Pancreas (tissue), 10 donors: ENCODE measurements at regions not wholly inside any gene's neighbourhood (a gene's known extent, or its start where the extent isn't known, plus 50 kb on each side); places are given as distances from the start of the nearest gene placed in this dataset.
A peak's percentile ranks its signal among the peaks of the same experiment; 100 is the strongest.
"Not testable (repeated sequence)": the region's sequence is repeated elsewhere in the genome, so short reads cannot be mapped to it uniquely, and the experiment has no call there.

Experiments used
- ATAC-seq, 4 donors: fragments of 200-7000 bp; cut with Tn5 transposase; one replicate each; pipeline versions ENCODE4 v1.8.0 to v1.9.1; 2020; ENCODE audit warnings: mild to moderate bottlenecking in 4 of 4, moderate library complexity in 4 of 4
- DNase-seq, 6 donors: peaks; one replicate each; pipeline ENCODE4 v3.0.0-alpha.2; 2020
- FAIRE-seq: peaks from 2 replicates; lab custom pipeline; 2012; peaks lifted over from hg19 to GRCh38; lab: Jason Lieb, UNC
- H3K27ac ChIP-seq, 4 donors: fragments of 200-600 bp; sonication (generic); 1 replicate in 3 of 4; 2 replicates in 1 of 4; pipeline versions ENCODE4 v1.5.0 to v1.8.0; 2020
- H3K27me3 ChIP-seq, 4 donors: fragments of 200-600 bp; one replicate each; pipeline ENCODE4 v1.8.0; 2021
- H3K36me3 ChIP-seq, 3 donors: fragments of 200-600 bp; sonication (generic) in 1 of 3; one replicate each; pipeline versions ENCODE4 v1.5.0 to v1.8.0; 2020 to 2021
- H3K4me1 ChIP-seq, 3 donors: fragments of 200-600 bp; one replicate each; pipeline ENCODE4 v1.8.0; 2021
- H3K4me3 ChIP-seq, 4 donors: fragments of 200-600 bp; sonication (generic) in 2 of 4; one replicate each; pipeline versions ENCODE4 v1.5.0 to v1.8.0; 2020 to 2021
- H3K9me3 ChIP-seq, 4 donors: fragments of 200-600 bp; one replicate each; pipeline ENCODE4 v1.8.0; 2021
- CTCF ChIP-seq, 4 donors: fragments of 200-600 bp; sonication (generic) in 3 of 4; IDR thresholded peaks; one replicate each; pipeline versions ENCODE4 v1.5.0 to v1.8.0; 2021; ENCODE audit warnings: antibody characterized with exemption in 4 of 4
- WGBS, 2 donors: extraction: QIAGEN DNeasy Blood & Tissue Kit; methylation state at CpG; one replicate each; pipeline ENCODE4 v1.1.7; 2013; 5-methylcytosine and 5-hydroxymethylcytosine counted together
- intact Hi-C, 3 donors: fragments of 100-400 bp; cut with DNase I; formaldehyde crosslinking; loops; one replicate each; pipeline versions ENCODE4 v1.11.1 to v1.14.2; 2022
- donor health status: healthy with polysubstance abuse.
- donor health status: DM: no; HTN: no; CAD: no; lungs with moderate emphysema.
- donor health status: DM: no; HTN: no; CAD: no.
- donor health status: control.
- donor health status: control.
- donor health status: Bipolar disorder and iron deficiency.
- donor health status: DM: yes; HTN: yes; CAD: no.
- donor health status: DM: no; HTN: no; CAD: no.
- donor health status: DM: no; HTN: no; CAD: no.
- donor health status: DM: yes; HTN: yes; CAD: no.

- no peaks in the 10 kb centered on the region for H3K36me3 ChIP-seq
- no peak overlapping the region for H3K4me3 ChIP-seq
- 55 to 66% methylated on average over 5 of the region's 5 CpGs for WGBS, 2 donors
- TF ChIP-seq CTCF (IDR thresholded peaks at IDR 0.05): no peak
- no peaks in the 10 kb centered on the region for H3K27me3 ChIP-seq
- no peak for FAIRE-seq
- no peak for DNase-seq
- ATAC-seq: no peak
- no peaks in the 10 kb centered on the region for H3K4me1 ChIP-seq
- H3K9me3 ChIP-seq: no peaks in the 10 kb centered on the region
- no peak overlapping the region for H3K27ac ChIP-seq
- intact Hi-C loops: no loop called here
Measured at GRCh38 chr6:58198301-58198700, 880.9 kb downstream of the PRIM2 start.

GRCh38 chr6:58237124-58237523 is 919.7 kb downstream of the PRIM2 start:
- FAIRE-seq: not testable (repeated sequence)
- 76 to 80% methylated on average over 1 of the region's 1 CpG for WGBS, 2 donors

GRCh38 chr6:58238421-58238820 is 921.0 kb downstream of the PRIM2 start:
- not testable (repeated sequence) for H3K36me3 ChIP-seq, H3K27ac ChIP-seq, H3K4me3 ChIP-seq, DNase-seq, ATAC-seq, H3K9me3 ChIP-seq, H3K27me3 ChIP-seq, H3K4me1 ChIP-seq, FAIRE-seq
- intact Hi-C loops: loop anchor here in 1 of 3 donors (5.0 kb wide), 1 partner anchor 34 kb away; no protein-coding TSS in a partner anchor

More at GRCh38 chr6:58237124-58237523, 919.7 kb downstream of the PRIM2 start:
- intact Hi-C loops: loop anchor here in 1 of 3 donors (5.0 kb wide), 1 partner anchor 35 kb away; no protein-coding TSS in a partner anchor
- H3K27me3 ChIP-seq, DNase-seq, H3K4me3 ChIP-seq, H3K36me3 ChIP-seq, H3K9me3 ChIP-seq, ATAC-seq, H3K4me1 ChIP-seq, H3K27ac ChIP-seq: not testable (repeated sequence)

- H3K36me3 ChIP-seq, H3K4me3 ChIP-seq, H3K9me3 ChIP-seq, H3K27me3 ChIP-seq, ATAC-seq, FAIRE-seq, intact Hi-C loops, H3K27ac ChIP-seq, H3K4me1 ChIP-seq: not testable (repeated sequence)
- DNase-seq: peak in 3 of 6 donors; percentile 12 to 43 (median 39)
- 78 to 92% methylated on average over 19 to 23 of the region's 23 CpGs for WGBS, 2 donors
Measured at GRCh38 chr6:58257625-58258024, 940.2 kb downstream of the PRIM2 start.

GRCh38 chr6:58290177-58290576 is 972.7 kb downstream of the PRIM2 start:
- ATAC-seq: no peak
- no peak for DNase-seq
- H3K27me3 ChIP-seq: no peaks in the 10 kb centered on the region
- no peaks in the 10 kb centered on the region for H3K9me3 ChIP-seq
- intact Hi-C loops: no loop called here
- H3K36me3 ChIP-seq: no peaks in the 10 kb centered on the region
- no peak overlapping the region for H3K4me3 ChIP-seq
- no peaks in the 10 kb centered on the region for H3K4me1 ChIP-seq
- TF ChIP-seq CTCF (IDR thresholded peaks at IDR 0.05): no peak
- H3K27ac ChIP-seq: no peak overlapping the region
- no peak for FAIRE-seq

GRCh38 chr6:58291319-58291718 is 973.9 kb downstream of the PRIM2 start:
- H3K36me3 ChIP-seq, H3K9me3 ChIP-seq, DNase-seq, H3K27ac ChIP-seq, H3K4me1 ChIP-seq, FAIRE-seq, ATAC-seq, H3K4me3 ChIP-seq, H3K27me3 ChIP-seq, intact Hi-C loops: not testable (repeated sequence)
- WGBS, 2 donors: 29 to 37% methylated on average over 1 of the region's 1 CpG

- H3K27ac ChIP-seq, H3K4me3 ChIP-seq, H3K36me3 ChIP-seq, ATAC-seq, H3K9me3 ChIP-seq, FAIRE-seq, H3K4me1 ChIP-seq, DNase-seq, H3K27me3 ChIP-seq, intact Hi-C loops: not testable (repeated sequence)
Measured at GRCh38 chr6:58307901-58308300, 990.5 kb downstream of the PRIM2 start.

GRCh38 chr6:58332108-58332507 is 1014.7 kb downstream of the PRIM2 start:
- H3K27ac ChIP-seq, H3K27me3 ChIP-seq, H3K4me3 ChIP-seq, intact Hi-C loops, ATAC-seq, H3K4me1 ChIP-seq, DNase-seq, H3K9me3 ChIP-seq, FAIRE-seq, H3K36me3 ChIP-seq: not testable (repeated sequence)

GRCh38 chr6:58342287-58342686 is 1024.9 kb downstream of the PRIM2 start:
- ATAC-seq, H3K27me3 ChIP-seq, H3K36me3 ChIP-seq, H3K27ac ChIP-seq, FAIRE-seq, H3K4me3 ChIP-seq, H3K9me3 ChIP-seq, H3K4me1 ChIP-seq, intact Hi-C loops: not testable (repeated sequence)
- peak in 2 of 6 donors; percentile 25 to 27 for DNase-seq
- WGBS, 2 donors: 60 to 73% methylated on average over 5 of the region's 5 CpGs

GRCh38 chr6:58347534-58347933 is 1030.1 kb downstream of the PRIM2 start:
- H3K27ac ChIP-seq, H3K4me1 ChIP-seq, H3K27me3 ChIP-seq, H3K4me3 ChIP-seq, H3K9me3 ChIP-seq, FAIRE-seq, DNase-seq, H3K36me3 ChIP-seq, ATAC-seq, intact Hi-C loops: not testable (repeated sequence)
- WGBS, 2 donors: 59 to 71% methylated on average over 2 of the region's 2 CpGs

GRCh38 chr6:58351619-58352018 is 1034.2 kb downstream of the PRIM2 start:
- H3K4me1 ChIP-seq, H3K27me3 ChIP-seq, FAIRE-seq, H3K4me3 ChIP-seq, H3K36me3 ChIP-seq, intact Hi-C loops, ATAC-seq, H3K27ac ChIP-seq, DNase-seq, H3K9me3 ChIP-seq: not testable (repeated sequence)
- 43 to 60% methylated on average over 1 of the region's 1 CpG for WGBS, 2 donors
